ENCODE measurements at regions not wholly inside any gene's neighbourhood (a gene's known extent, or its start where the extent isn't known, plus 50 kb on each side); places are given as distances from the start of the nearest gene placed in this dataset.

GRCh38 chr6:14031516-14031915, 86.1 kb upstream of the CD83 start:
- no peak for DNase-seq

GRCh38 chr6:14035071-14035847, 82.3 kb upstream of the CD83 start:
- no peak for DNase-seq

GRCh38 chr6:14035874-14036273, 81.7 kb upstream of the CD83 start:
- no peak for DNase-seq

- DNase-seq: no peak
Measured at GRCh38 chr6:14036911-14037310, 80.7 kb upstream of the CD83 start.

- no peak for DNase-seq
Measured at GRCh38 chr6:14037402-14038277, 79.9 kb upstream of the CD83 start.

GRCh38 chr6:14038467-14039437, 78.8 kb upstream of the CD83 start:
- no peak for DNase-seq

GRCh38 chr6:14040042-14040441, 77.5 kb upstream of the CD83 start:
- DNase-seq: no peak

GRCh38 chr6:14046476-14047068, 71.0 kb upstream of the CD83 start:
- no peak for DNase-seq

GRCh38 chr6:14047151-14047740, 70.3 kb upstream of the CD83 start:
- no peak for DNase-seq

GRCh38 chr6:14048837-14049236, 68.7 kb upstream of the CD83 start:
- DNase-seq: no peak

GRCh38 chr6:14051355-14051754, 66.2 kb upstream of the CD83 start:
- no peak for DNase-seq

- no peak for DNase-seq
Measured at GRCh38 chr6:14053811-14054210, 63.8 kb upstream of the CD83 start.

GRCh38 chr6:14055541-14055940, 62.0 kb upstream of the CD83 start:
- DNase-seq: no peak

GRCh38 chr6:14058029-14058695, 59.4 kb upstream of the CD83 start:
- DNase-seq: no peak

- DNase-seq: no peak
Measured at GRCh38 chr6:14058735-14059134, 58.8 kb upstream of the CD83 start.

- DNase-seq: no peak
Measured at GRCh38 chr6:14059791-14060436, 57.7 kb upstream of the CD83 start.

GRCh38 chr6:14060971-14061370, 56.6 kb upstream of the CD83 start:
- no peak for DNase-seq

- DNase-seq: no peak
Measured at GRCh38 chr6:14061643-14062042, 55.9 kb upstream of the CD83 start.

GRCh38 chr6:14062345-14063029, 55.1 kb upstream of the CD83 start:
- no peak for DNase-seq

GRCh38 chr6:14063756-14064155, 53.8 kb upstream of the CD83 start:
- DNase-seq: no peak
